ENCODE measurements at regions not wholly inside any gene's neighbourhood (a gene's known extent, or its start where the extent isn't known, plus 50 kb on each side); places are given as distances from the start of the nearest gene placed in this dataset.
A peak's percentile ranks its signal among the peaks of the same experiment; 100 is the strongest.

DNA sequence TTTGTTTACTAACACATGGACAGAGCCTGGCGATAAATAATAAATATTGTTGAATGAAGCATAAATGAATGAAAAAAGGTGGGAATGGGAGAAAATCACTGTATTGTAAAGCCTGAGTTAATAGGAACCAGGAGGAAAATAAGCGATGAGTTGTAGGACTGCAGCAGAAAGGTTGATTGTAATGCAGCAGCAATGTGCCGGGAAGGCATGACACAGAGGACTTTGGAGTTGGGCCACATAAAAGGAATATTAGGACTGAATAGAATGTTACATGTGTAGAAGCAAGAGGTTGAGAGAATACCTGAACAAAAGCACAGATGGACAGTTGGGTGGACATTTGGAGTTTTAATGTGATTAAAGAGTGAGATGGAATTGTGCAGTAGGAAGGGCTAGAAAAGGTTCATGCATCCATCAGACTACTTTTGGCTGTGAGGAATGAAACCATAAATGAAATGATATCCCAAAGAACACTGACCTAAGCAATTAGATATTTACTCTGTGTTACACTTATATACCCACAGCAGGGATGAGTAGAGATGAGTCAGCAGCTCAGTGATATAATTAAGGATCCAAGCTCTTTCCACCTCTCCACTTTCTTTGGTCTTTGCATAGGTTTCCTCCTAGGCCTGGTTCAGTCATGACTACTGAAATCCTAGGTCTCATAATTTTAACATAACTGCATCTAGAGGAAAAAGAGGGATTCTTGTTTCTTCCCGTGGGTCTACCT, 55.4 kb downstream of the CCER1 start:
- DNase-seq, result no peak

DNA sequence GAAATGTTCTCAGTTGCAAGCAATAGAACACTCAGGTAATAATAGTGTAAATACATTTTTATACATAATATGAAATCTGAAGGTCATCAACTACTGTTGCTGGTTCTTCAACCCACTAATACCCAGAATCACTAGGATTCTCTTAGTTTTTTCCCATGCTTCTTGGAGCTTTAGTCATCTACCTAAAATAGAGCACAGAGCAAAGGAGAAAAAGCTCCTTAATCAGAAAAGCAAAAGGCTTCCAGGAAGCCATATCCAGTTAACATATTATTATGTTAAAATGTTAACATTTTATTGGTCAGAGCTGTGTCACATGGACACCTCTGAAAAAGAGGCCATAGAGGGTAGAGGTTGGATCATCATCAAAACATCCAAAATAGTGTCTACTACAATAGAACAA, 57.0 kb downstream of the CCER1 start:
- DNase-seq, result no peak

DNA sequence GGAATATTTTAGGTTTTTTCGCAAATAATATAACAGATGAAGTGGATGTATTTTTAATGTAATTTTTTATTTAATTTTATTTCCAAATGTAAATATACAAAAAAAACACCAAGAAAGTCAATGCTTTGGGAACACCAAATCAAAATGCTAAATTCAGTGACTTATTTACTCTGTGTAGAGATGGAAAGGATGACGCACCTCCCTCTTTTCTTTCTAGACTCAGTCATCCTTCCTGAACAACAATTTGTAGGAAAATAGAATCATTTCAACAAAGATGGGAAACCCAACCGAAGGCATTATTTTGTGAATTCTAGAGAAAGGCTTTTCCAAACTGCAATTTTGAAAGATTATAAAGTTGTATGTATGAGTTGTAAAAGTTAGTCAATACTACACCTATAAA, 57.7 kb downstream of the CCER1 start:
- DNase-seq, result no peak

DNA sequence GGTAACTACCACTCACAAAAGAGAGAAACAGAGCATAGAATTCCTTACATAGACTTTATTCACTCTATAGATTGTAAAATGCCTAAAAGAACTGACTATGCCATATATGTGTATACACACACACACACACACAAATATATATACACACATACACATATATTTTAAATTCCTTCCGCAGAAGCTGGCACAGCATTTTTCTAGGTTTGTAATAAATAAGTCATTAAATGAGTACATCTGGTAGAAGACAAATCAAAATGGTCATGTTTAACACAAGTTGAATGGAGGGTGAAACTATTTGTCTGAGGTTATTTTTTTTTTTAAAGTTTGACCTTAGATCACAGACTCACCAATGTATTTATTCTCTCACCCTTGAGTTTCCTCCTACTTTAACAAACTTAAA, 58.2 kb downstream of the CCER1 start:
- DNase-seq, result no peak

DNA sequence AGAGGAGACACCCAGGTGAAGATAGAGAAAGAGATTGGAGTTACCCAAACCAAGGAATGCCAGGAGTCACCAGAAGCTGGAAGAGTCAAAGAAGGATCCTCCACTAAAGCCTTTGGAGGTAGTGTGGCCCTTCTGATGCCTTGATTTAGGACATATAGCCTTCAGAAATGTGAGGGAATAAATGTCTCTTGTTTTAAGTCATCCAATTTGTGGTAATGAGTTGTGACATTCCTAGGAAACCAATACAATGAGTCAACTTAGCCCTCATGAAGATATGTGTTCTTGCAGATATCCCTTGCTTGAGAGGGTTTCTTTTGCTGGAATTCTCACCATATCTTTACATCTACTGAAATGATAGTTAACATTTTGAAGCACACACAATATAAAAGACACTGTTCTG, 58.8 kb downstream of the CCER1 start:
- no peak for DNase-seq

DNA sequence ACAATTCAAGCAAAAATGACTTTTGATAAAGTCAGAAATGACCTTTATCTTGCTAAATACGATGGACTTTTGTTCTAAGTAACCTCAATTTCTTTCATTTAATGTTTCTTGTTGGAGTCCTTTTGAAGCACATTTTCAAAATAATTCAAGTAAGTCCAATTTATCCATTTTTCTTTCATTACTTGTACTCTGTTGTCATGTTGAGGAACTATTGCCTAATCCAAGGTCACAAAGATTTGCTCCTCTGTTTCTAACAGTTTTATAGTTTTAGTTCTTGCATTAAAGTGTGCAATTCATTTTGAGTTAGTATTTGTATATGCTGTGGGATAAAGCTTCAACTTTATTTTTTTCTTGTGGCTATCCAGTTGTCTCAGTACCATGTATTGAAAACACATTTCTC, 66.7 kb downstream of the CCER1 start:
- DNase-seq, result no peak

DNA sequence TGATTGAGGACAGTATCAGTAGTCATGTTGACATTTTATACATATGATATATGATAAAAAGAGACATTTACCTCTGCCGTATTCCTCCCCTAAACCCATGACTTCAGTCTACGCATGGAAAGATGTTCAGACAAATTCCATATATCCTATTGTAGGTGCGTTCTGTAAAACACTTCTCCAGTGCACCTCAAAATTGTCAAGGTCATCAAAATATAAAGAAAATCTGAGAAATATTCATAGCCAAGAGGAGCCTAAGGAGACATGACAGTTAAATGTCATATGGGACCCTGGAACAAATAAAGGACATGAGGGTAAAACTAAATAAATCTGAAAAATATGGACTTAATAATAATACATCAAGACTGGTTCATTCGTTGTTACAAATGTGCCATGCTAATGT, 71.5 kb downstream of the CCER1 start:
- DNase-seq, result no peak

DNA sequence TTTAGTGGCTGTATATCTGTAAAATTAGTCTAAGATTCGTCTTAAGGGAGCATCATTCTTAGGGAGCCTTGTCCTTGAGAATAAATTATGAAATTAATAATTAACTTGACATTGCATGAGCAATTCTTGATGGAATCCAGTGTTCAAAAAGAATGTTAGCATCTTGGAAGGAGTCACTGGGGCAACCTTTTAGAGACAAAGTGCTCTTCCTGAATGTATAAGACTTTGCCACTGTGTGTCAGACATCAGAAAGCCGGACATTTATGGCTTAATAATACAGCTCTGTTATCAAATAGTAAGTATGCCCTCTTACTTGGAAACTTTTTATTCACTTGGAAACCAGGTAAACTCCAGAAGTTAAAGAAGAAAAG, 83.3 kb downstream of the CCER1 start:
- no peak for DNase-seq

DNA sequence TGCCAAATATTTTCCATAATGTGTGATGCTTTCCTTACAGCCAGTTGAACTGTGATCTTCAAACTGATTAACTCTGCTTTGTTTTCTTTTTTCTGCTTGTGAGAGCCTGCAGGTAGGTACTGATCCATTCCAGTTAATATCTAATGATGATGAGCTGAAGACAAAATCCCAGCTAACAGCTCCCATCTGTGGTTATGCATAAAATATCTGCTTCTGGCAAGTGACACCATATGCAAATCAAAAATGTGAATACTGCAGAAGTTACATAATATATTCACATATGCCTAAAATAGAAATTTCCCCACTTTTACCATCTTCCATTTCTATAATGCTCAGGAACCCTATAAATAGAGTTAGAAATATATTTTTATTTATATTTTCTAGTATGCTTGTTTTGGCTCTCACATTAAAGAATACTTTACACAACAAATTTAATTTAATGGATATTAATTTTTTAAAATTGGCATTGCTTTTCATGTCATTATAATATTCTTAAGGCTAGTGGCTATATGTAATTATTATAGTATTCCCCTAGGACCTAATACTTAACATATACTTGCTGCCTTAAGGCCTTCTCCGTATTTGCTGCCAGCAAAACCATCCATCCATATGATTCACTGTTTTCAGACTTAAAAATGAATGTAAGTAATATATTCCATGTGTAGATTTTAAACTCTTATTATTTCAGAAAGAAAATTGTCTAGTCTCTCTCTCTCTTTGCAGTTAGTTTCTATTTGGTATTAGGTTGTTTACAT, 83.8 kb downstream of the CCER1 start:
- no peak for DNase-seq

DNA sequence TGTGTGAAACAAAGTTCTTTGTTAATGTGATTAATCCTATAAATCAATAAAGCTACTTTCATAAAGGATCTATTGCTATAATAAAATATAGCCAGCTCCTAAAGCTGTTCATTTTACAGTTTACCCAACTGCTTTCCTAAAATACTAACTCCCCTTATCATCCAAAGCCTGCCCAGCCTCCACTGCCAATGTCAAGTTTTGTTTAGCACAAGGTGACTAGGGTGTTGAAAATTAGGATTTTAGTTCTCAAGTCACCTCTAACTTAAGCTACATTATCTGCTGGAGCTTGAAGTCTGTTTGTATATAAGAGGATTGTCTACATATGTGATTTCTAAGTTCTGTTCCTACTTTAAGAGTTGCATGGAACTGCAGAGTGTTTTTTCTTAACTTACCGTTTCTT, 86.3 kb downstream of the CCER1 start:
- DNase-seq, result no peak

DNA sequence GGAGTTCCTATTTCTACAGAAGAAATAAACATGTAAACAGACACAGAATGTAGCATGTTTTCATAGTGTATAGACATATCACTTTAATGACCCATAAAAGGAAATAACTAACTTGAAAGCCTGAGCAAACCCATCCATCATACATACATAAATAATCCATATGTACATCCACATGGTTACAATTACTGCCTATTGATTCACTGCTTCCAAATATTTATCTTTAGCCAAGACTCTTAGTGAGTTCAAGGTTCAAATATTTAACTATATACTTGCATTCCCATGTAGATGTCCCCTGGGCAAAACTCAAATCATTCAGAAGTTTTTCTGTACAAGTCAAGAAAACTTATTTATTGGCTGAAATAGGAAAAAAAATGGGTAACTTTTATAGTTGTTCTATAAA, 95.4 kb downstream of the CCER1 start:
- no peak for DNase-seq

DNA sequence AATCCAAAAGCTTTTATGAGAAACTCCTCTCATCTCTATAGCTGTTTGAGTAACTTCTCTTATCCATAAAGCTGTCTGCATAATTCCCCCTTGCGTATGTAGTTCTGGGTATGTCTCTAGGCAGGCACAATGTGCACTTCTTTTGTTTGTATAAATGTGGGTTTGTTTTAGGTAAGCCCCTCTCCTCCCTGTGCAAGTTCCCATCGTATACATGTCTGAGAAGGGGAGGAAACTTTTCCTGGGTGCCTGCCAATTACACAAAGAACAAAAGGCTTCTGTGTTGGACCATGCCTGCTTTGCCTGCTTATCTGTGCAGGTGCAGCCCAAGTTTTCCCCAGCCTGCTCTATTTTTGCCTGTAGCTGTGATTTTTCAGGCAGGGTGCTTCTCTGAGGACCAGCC, 96.7 kb downstream of the CCER1 start:
- no peak for DNase-seq

DNA sequence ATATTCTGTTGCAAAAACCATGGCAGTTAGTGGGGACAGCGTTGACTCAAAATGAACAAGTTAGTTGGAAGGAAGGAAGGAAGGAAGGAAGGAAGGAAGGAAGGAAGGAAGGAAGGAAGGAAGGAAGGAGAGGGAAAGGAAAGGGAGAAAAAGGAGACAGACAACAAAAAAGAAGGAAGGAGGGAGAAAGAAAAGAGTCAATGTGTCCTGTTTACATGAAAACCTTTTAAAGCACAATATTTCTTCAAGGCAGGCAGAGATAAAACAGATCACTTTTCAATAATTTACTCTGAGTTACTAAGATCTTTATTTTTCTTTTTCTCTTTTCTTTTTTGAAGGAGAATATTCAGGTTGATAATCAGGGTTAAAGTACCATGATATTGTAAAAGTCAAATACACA, 99.4 kb downstream of the CCER1 start:
- no peak for DNase-seq

DNA sequence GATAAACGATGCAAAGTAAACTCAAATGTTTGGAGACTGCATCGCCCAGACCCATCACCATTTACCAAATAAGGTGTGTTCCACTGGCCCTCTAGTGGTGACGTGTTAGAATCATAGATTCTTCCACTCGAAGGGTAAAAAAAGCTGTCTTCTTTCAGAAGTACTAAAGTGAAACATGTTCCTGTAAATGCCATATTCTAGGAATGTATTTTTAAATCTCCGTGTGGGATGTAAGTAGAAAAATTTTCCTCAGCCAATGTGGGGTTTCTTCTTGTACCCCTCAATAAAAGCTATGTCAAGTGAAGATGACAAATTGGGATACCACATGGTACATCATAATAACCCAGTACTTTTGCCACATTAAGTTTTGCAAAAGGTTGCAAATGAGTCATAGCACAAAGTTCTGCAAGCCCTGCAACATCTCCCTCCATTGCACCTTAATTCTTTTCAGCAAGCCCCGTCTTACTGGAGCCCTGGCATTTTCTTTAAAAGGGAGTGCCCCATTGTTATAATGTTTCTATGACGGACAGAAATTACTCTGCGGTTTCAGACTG, 100.8 kb downstream of the CCER1 start:
- DNase-seq, result no peak

DNA sequence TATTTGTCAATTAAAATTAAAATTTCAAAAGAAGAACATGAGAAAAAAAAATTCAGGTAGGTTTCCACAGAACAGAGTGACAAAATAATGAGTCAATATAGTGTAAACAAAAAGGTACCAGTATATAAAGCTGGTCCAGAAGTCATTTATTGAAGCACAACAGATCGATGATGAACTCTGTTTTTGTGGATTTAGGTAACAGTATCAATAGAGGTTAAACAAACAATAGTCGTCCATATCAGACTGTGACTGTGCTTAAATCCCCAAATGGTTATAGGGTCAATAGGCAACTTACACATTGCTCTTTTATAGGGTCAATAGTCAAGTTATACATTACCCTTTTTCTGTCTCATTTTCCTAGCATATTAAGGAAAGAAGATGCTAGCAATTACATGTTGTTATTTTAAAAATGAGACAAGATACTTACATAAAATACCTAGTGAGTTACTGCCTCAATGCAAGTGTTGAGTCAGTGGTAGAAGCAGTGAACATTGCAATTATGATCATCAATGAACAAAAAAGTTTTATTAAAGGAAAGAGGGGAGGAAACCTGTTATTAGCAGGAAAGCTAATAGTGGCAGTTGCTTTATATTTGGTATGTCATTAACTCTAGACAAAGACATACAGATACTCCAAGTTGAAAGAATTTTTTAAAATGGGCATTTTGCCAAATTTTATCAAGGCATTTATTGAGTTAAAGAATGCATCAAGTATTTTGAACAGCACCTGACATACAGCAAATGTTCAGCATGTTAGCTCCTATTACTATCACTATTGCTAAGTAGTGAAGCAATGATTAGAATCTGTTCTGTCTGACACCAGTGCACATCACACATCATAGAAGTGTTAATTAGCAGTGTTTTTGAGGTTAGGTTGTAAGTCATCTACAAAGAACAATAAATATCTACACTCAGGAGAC, 102.9 kb downstream of the CCER1 start:
- no peak for DNase-seq

DNA sequence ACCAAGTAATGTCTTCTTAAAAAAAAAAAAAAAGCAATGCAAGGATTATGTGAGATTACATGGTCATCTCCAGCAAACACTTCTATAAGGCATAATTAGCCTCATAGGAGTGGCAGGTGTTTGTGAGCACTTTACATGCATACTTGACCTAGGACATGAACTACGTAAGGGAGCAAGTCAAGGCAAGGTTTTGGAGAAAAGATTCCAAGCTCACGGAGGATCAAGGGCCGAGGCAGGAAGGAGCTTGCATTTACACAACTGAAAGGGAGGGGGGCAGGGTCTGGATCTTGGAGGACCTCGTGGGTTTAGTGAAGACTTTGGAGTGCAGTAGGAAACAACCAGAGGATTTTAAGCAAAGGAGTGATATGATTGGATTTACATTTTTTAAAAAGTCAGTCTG, 112.5 kb downstream of the CCER1 start:
- DNase-seq, result peak; percentile 95

DNA sequence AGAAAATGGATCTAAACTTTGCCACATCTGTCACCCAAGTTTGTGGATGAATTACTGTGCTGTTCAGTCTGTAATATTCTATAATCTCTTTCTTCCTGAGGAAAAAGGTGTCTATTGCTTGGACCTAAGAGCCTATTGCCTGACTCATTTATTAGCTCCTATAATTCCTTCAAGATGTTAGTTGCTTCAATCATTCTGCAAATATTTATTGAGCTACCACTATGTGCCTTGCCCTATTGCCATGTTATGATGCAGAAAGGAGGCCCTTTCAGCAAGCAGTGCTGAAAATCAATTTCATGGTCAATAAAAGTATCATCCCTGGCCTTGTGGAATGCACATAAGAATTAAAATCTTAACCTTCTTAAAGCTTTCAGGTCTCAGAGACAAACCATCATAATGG, 113.6 kb downstream of the CCER1 start:
- no peak for DNase-seq

DNA sequence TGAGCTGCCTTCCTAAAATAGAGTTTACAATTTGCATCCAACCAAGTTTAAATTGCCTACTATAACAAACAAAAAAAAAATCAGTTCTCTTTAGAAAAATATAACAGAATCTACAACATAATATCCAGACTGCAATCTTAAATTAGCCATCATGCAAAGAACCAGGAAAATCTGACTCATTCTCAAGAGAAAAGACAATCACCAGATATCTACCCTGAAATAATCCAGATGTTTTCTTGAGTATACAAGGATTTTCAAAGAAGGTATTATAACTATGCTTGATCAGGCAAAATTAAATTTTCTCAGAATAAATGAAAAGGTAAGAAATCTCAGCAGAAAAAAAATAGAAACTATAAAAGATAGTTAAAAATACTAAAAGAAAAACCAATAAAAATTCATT, 115.6 kb downstream of the CCER1 start:
- DNase-seq, result no peak

DNA sequence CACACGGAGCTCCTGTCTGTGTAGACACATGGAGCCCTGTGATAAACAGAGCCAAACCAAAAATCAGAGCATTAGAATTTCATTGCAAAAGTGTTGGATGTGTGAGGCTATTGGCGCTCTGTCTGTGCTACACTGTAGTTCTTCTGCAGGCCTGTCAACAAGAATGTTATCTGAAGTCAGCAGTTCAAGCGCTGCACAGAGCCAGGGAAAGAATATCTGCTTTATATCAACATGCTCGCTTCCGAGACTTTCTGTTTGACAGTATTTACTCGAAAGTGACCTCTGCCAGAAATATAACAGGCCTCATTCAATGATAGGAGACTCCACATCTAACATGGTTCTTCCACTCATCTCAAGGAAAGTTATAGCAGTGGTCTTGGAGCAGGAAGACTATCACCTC, 118.3 kb downstream of the CCER1 start:
- no peak for DNase-seq

DNA sequence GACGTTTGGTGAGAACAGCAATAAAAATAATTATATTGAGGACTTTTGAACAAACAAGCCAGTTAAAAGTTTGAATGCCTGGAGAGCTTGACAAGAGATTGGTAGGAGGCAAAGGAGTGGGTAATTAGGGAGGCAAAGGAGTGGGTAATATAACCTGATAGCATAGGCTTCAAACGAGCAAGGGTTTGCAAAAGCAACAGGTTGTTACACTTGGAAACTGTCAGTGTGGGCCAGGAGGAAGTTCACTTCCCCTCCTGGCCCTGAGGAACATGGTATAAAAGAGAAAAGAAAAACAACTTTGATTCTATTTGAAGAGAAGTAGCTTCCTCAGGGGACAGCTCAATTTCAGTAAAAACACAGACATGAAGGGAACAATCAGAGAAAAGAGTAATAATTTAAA, 121.7 kb downstream of the CCER1 start:
- no peak for DNase-seq

DNA sequence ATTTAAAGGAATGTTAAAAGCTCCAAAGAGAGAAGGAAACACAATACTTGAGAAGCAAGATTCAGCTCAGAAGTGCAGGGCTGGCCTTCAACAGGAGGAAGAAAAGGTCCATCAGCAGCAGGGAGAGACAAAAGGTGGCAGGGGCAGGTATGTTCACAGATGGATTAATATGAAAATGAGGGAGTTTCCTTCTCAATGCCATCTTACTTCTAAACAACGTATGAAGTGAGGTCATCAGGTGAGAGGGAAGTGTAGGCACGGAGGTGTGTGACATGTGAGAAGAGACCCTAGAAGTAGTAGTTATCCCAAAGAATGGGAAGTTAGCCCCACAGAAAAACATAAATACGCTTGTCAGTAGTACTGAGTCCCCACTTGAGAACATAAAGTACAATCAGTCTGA, 122.5 kb downstream of the CCER1 start:
- DNase-seq, result no peak

DNA sequence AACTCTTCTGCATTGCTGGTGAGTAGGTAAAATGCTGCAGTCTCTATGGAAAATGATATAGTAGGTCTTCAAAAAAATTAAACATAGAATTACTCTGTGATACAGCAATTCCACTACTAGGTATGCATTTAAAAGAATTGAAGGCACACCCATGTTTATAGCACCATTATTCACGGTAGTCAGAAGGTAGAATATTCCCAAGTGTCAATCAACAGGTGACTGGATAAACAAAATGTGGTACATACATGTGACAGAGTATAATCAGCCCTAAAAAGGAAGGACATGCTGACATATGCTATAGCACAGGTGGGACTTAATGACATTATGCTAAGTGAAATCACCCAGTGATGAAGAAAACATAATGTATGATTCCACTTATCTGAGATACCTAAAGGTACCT, 123.3 kb downstream of the CCER1 start:
- no peak for DNase-seq

DNA sequence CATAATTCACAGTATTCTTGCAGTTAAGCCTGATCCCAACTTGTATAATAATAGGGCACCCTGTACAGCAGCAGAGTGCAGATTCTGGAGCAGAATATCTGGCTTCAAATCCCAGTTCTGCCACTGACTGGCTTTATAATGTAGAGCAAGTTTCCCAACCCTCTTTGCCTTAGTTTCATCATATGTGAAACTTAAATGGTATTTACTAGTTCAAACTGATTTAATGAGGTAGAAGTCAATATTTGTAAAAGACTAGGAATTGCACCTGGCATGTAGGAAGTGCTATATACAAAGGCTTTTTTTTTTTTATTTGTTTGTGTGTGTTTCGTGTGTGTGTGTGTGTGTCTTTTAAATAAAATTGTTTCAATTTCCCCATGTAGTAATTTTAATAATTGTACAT, 125.9 kb downstream of the CCER1 start:
- no peak for DNase-seq

DNA sequence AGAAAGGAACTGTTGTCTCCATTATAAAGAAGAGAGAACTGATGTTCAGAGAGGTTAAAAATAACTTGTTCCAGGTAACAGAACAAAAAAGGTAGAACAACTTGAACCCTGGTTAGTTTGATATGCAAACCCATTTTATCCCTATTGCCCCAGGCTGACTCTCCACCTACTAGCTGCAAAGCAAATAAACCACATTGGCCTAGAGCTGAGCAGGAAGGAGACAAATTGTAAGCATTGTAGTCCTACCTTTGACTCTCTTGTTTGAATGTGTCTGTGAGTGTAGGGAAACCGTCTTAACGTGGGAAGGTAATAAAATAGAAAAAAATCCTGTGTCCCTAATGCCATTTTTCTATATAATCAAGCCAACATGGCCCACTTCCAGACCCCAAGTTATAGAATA, 126.4 kb downstream of the CCER1 start:
- no peak for DNase-seq

Data from NCI-H524 treated with DMSO at 0.1 percent for 48 hours (cell line).